Fibroblast of lung (primary cell): ENCODE measurements at regions not wholly inside any gene's neighbourhood (a gene's known extent, or its start where the extent isn't known, plus 50 kb on each side); places are given as distances from the start of the nearest gene placed in this dataset.

Experiments
- CTCF ChIP-seq, 2 donors: IDR thresholded peaks in 1 of 2; conservative IDR thresholded peaks in 1 of 2; 1 replicate in 1 of 2; 2 replicates in 1 of 2; pipeline ENCODE4 v1.5.1; 2011 to 2012; ENCODE audit warnings: low read length in 2 of 2, control low read depth in 1 of 2, inconsistent platforms in 1 of 2, low read depth in 1 of 2, mild to moderate bottlenecking in 1 of 2
- EZH2 ChIP-seq: IDR thresholded peaks from 2 replicates; pipeline ENCODE4 v1.5.1; 2012; ENCODE audit warnings: low read length, control low read depth, mild to moderate bottlenecking; ENCODE audit errors: missing control alignments

- TF ChIP-seq CTCF (conservative IDR thresholded peaks at IDR 0.05 in 1 of 2, IDR thresholded peaks at IDR 0.05 in 1 of 2; ENCODE audit: low read depth in 1 of 2, low read length in 2 of 2) = no peak
- no peak for TF ChIP-seq EZH2
These were observed 311.5 kb upstream of the THBS1 start for GRCh38 chr15:39269352-39269751.
